Sigmoid colon (tissue), 4 donors: ENCODE measurements at regions not wholly inside any gene's neighbourhood (a gene's known extent, or its start where the extent isn't known, plus 50 kb on each side); places are given as distances from the start of the nearest gene placed in this dataset.

Source experiments
- EP300 ChIP-seq, 4 donors: sonication (generic); formaldehyde crosslinking; IDR thresholded peaks; one replicate each; pipeline ENCODE4 v1.6.1; 2017; ENCODE audit warnings: antibody characterized with exemption in 4 of 4
- POLR2A ChIP-seq, 2 donors: fragments of 450-650 bp; IDR thresholded peaks; one replicate each; pipeline ENCODE4 v1.6.1; 2016; ENCODE audit warnings: antibody characterized with exemption in 2 of 2, mild to moderate bottlenecking in 2 of 2, moderate library complexity in 2 of 2
- POLR2AphosphoS5 ChIP-seq, 4 donors: sonication (generic); formaldehyde crosslinking; IDR thresholded peaks; one replicate each; pipeline ENCODE4 v1.6.1; 2017; ENCODE audit warnings: antibody characterized with exemption in 4 of 4
- TF ChIP-seq, protein P1 (sequence below), 4 experiments: fragments of 450-650 bp in 3 of 4; fragments of 200-600 bp in 1 of 4; IDR thresholded peaks; one replicate each; pipeline ENCODE4 v1.5.1; 2016 to 2019; ENCODE audit warnings: antibody characterized with exemption in 4 of 4, mild to moderate bottlenecking in 3 of 4, moderate library complexity in 2 of 4

GRCh38 chr5:34499001-34499734, 157.0 kb upstream of the RAI14 start:
- TF ChIP-seq, protein P1, sequence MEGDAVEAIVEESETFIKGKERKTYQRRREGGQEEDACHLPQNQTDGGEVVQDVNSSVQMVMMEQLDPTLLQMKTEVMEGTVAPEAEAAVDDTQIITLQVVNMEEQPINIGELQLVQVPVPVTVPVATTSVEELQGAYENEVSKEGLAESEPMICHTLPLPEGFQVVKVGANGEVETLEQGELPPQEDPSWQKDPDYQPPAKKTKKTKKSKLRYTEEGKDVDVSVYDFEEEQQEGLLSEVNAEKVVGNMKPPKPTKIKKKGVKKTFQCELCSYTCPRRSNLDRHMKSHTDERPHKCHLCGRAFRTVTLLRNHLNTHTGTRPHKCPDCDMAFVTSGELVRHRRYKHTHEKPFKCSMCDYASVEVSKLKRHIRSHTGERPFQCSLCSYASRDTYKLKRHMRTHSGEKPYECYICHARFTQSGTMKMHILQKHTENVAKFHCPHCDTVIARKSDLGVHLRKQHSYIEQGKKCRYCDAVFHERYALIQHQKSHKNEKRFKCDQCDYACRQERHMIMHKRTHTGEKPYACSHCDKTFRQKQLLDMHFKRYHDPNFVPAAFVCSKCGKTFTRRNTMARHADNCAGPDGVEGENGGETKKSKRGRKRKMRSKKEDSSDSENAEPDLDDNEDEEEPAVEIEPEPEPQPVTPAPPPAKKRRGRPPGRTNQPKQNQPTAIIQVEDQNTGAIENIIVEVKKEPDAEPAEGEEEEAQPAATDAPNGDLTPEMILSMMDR (IDR thresholded peaks at IDR 0.05), result no peak
- TF ChIP-seq POLR2A (IDR thresholded peaks at IDR 0.05) (no peak), EP300 (IDR thresholded peaks at IDR 0.05) (peak in 1 of 4 donors; percentile 42), POLR2AphosphoS5 (IDR thresholded peaks at IDR 0.05) (peak in 3 of 4 donors; percentile 54 to 60 (median 56))
